Sigmoid colon (tissue), 4 donors: ENCODE measurements at regions not wholly inside any gene's neighbourhood (a gene's known extent, or its start where the extent isn't known, plus 50 kb on each side); places are given as distances from the start of the nearest gene placed in this dataset.

Source experiments
- CTCF ChIP-seq, 4 experiments: fragments of 450-650 bp in 3 of 4; fragments of 200-600 bp in 1 of 4; IDR thresholded peaks; one replicate each; pipeline ENCODE4 v1.5.1; 2016 to 2019; ENCODE audit warnings: antibody characterized with exemption in 4 of 4, mild to moderate bottlenecking in 3 of 4, moderate library complexity in 2 of 4
- EP300 ChIP-seq, 4 donors: sonication (generic); formaldehyde crosslinking; IDR thresholded peaks; one replicate each; pipeline ENCODE4 v1.6.1; 2017; ENCODE audit warnings: antibody characterized with exemption in 4 of 4
- POLR2A ChIP-seq, 2 donors: fragments of 450-650 bp; IDR thresholded peaks; one replicate each; pipeline ENCODE4 v1.6.1; 2016; ENCODE audit warnings: antibody characterized with exemption in 2 of 2, mild to moderate bottlenecking in 2 of 2, moderate library complexity in 2 of 2
- POLR2AphosphoS5 ChIP-seq, 4 donors: sonication (generic); formaldehyde crosslinking; IDR thresholded peaks; one replicate each; pipeline ENCODE4 v1.6.1; 2017; ENCODE audit warnings: antibody characterized with exemption in 4 of 4

- no peak for TF ChIP-seq CTCF (IDR thresholded peaks at IDR 0.05)
- no peak for TF ChIP-seq POLR2AphosphoS5 (IDR thresholded peaks at IDR 0.05)
- no peak for TF ChIP-seq POLR2A (IDR thresholded peaks at IDR 0.05)
- no peak for TF ChIP-seq EP300 (IDR thresholded peaks at IDR 0.05)
Measured at GRCh38 chr13:48161530-48162179, 66.8 kb upstream of the MED4 start.
